Ishikawa (cell line): ENCODE measurements at regions not wholly inside any gene's neighbourhood (a gene's known extent, or its start where the extent isn't known, plus 50 kb on each side); places are given as distances from the start of the nearest gene placed in this dataset.
A peak's percentile ranks its signal among the peaks of the same experiment; 100 is the strongest.

Experiments
- CEBPB ChIP-seq: IDR thresholded peaks from 2 replicates; pipeline ENCODE4 v1.6.1; 2012
- CREB1 ChIP-seq: IDR thresholded peaks from 2 replicates; pipeline ENCODE4 v1.6.1; 2012; ENCODE audit warnings: low read depth
- EGR1 ChIP-seq: IDR thresholded peaks from 2 replicates; pipeline ENCODE4 v1.6.1; 2012
- EP300 ChIP-seq: IDR thresholded peaks from 2 replicates; pipeline ENCODE4 v1.6.1; 2012; ENCODE audit warnings: borderline replicate concordance
- FOXM1 ChIP-seq: IDR thresholded peaks from 2 replicates; pipeline ENCODE4 v1.6.1; 2012; ENCODE audit warnings: low read depth, borderline replicate concordance
- NFIC ChIP-seq: IDR thresholded peaks from 2 replicates; pipeline ENCODE4 v1.6.1; 2012
- RAD21 ChIP-seq: IDR thresholded peaks from 2 replicates; pipeline ENCODE4 v1.6.1; 2012; ENCODE audit warnings: low read depth
- TAF1 ChIP-seq: IDR thresholded peaks from 2 replicates; pipeline ENCODE4 v1.6.1; 2012; ENCODE audit warnings: low read depth, mild to moderate bottlenecking
- TCF12 ChIP-seq: IDR thresholded peaks from 2 replicates; pipeline ENCODE4 v1.6.1; 2012; ENCODE audit warnings: low read depth
- TEAD4 ChIP-seq: IDR thresholded peaks from 2 replicates; pipeline ENCODE4 v1.6.1; 2012
- YY1 ChIP-seq: IDR thresholded peaks from 2 replicates; pipeline ENCODE4 v1.6.1; 2012; ENCODE audit warnings: low read depth
- ZBTB7A ChIP-seq: IDR thresholded peaks from 2 replicates; pipeline ENCODE4 v1.6.1; 2012; ENCODE audit warnings: low read depth
- TF ChIP-seq, protein P1 (sequence below): IDR thresholded peaks from 2 replicates; pipeline ENCODE4 v1.6.1; 2012
- TF ChIP-seq, protein P2 (sequence below): IDR thresholded peaks from 2 replicates; pipeline ENCODE4 v1.6.1; 2012
- TF ChIP-seq, protein P3 (sequence below): IDR thresholded peaks from 2 replicates; pipeline ENCODE4 v1.6.1; 2012; ENCODE audit warnings: low read depth, mild to moderate bottlenecking

DNA sequence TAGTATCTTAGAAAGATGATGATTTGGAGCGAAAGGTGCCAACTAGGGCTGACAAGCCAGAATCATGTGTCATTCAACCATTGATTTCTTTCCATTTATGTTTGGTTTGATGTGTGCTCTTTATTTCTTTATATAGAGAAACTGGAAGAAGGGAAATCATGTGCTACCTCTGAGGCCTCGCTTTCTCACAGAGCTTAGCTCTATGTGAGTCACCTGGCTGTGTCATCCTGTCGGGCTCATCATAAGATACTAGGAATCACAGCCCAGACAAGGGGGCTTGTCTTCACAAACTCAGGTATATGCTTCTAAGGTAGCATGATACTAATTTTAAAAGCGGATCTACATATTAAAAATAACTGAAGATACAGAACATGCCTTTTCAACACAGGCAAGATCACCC lies 81.7 kb upstream of the GPM6B start:
- TF ChIP-seq, protein P1, sequence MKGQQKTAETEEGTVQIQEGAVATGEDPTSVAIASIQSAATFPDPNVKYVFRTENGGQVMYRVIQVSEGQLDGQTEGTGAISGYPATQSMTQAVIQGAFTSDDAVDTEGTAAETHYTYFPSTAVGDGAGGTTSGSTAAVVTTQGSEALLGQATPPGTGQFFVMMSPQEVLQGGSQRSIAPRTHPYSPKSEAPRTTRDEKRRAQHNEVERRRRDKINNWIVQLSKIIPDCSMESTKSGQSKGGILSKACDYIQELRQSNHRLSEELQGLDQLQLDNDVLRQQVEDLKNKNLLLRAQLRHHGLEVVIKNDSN: no peak
- TF ChIP-seq, protein P2, sequence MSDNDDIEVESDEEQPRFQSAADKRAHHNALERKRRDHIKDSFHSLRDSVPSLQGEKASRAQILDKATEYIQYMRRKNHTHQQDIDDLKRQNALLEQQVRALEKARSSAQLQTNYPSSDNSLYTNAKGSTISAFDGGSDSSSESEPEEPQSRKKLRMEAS: no peak
- TF ChIP-seq YY1 (no peak), CREB1 (no peak), RAD21 (no peak), EP300 (no peak), NFIC (no peak), ZBTB7A (no peak), TEAD4 (no peak)

DNA sequence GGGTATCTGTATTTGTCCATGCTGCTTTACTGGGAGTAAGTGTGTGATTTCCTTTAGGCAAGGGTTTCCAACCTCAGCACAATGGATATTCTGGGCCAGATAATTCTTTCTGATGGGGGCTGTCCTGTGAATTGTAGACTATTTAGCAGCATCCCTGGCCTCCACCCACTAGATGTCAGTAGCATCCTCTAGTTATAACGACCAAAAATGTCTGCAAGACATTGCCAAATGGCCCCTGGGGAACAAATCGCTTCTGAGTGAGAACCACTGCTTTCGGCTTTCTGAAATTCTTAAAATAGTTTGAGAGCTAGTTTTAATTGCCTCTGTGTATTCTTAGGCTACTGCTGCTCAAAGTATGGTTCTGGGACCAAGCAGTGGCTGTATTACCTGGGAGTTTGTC lies 81.2 kb upstream of the GPM6B start:
- TF ChIP-seq YY1: no peak
- peak; percentile 39; the same call in 1 of the 2 replicates for TF ChIP-seq RAD21
- TF ChIP-seq, protein P2: no peak
- TF ChIP-seq, protein P1: no peak
- TF ChIP-seq TEAD4: no peak

DNA sequence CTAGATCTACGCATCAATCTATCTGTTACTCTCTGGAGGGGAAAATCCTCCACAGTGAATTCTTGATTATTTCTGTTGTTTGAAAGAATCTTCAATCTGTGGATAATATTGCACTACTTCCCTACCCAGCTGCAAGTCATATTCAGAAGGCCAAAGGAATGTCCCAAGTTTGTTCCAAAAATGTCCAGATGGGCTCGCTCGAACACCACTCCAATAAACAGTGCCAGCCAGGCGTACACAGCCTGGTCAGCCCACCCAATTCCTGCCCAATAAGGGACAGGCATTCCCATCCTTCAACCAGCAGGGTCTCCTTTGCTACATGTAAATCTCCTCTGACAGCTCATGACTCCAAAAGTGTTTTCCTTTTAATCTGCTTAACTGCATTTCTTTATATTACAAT lies 80.7 kb upstream of the GPM6B start:
- TF ChIP-seq TEAD4 (no peak), TCF12 (no peak), FOXM1 (no peak), EGR1 (no peak), CREB1 (no peak), CEBPB (no peak), ZBTB7A (no peak), YY1 (no peak), TAF1 (no peak), NFIC (no peak), EP300 (no peak), RAD21 (no peak)
- TF ChIP-seq, protein P1: no peak
- TF ChIP-seq, protein P2: no peak
- TF ChIP-seq, protein P3, sequence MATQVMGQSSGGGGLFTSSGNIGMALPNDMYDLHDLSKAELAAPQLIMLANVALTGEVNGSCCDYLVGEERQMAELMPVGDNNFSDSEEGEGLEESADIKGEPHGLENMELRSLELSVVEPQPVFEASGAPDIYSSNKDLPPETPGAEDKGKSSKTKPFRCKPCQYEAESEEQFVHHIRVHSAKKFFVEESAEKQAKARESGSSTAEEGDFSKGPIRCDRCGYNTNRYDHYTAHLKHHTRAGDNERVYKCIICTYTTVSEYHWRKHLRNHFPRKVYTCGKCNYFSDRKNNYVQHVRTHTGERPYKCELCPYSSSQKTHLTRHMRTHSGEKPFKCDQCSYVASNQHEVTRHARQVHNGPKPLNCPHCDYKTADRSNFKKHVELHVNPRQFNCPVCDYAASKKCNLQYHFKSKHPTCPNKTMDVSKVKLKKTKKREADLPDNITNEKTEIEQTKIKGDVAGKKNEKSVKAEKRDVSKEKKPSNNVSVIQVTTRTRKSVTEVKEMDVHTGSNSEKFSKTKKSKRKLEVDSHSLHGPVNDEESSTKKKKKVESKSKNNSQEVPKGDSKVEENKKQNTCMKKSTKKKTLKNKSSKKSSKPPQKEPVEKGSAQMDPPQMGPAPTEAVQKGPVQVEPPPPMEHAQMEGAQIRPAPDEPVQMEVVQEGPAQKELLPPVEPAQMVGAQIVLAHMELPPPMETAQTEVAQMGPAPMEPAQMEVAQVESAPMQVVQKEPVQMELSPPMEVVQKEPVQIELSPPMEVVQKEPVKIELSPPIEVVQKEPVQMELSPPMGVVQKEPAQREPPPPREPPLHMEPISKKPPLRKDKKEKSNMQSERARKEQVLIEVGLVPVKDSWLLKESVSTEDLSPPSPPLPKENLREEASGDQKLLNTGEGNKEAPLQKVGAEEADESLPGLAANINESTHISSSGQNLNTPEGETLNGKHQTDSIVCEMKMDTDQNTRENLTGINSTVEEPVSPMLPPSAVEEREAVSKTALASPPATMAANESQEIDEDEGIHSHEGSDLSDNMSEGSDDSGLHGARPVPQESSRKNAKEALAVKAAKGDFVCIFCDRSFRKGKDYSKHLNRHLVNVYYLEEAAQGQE: no peak

DNA sequence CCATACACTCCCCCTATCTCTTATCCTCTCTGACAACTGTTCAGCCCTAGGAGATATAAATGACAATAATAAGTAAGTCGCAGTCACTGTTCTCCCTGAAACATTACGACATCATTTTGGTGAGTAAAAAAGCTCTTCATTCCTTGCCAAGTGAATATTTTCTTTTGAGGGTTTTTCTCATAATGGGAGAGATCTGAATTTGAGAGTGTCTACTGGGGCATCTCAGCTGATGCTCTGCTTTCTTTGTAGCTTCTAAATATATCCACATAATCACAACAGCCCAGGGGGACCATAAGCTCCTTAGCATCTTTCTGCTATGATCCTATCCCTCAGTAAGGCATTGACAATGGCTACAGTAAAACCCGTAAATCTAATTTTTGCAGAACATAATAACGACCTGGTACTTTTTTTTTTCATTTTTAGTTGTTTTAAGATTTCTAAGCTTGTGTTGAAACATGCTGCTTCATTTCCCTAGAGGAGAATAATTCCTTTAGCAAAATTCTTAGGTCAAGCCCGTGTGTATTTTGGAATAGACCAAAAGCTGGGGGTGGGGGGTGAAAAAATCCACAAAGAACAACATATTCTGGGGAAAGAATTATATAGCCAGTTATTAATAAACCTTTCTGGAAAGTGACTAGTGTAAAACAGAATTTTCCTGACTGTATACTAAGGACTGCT lies 78.1 kb upstream of the GPM6B start:
- TF ChIP-seq TAF1 (no peak), EP300 (no peak), CEBPB (no peak), ZBTB7A (no peak), TCF12 (no peak), CREB1 (no peak), EGR1 (no peak), TEAD4 (no peak), NFIC (no peak), YY1 (no peak), FOXM1 (no peak), RAD21 (no peak)
- TF ChIP-seq, protein P2: no peak
- TF ChIP-seq, protein P1: no peak
- TF ChIP-seq, protein P3: no peak

DNA sequence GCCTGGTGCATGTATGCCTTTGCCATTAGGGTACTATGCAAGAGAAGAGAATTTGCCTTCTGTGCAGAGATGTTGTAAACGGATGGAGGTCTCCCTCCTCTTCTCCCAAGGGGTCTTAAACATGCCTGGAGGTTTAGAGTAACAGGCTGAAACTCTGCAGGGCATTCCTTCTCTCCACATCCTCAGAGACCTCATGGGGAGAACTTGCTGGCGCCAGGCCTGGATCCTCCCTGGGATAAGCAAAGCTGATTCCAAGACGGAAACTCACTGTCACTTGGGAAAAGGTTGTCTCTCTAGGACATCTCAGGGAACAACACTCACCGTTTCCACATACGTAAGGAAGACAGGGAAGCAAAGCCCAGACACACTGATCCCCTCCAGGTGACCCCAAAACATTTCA lies 76.9 kb upstream of the GPM6B start:
- TF ChIP-seq TCF12 (no peak), CEBPB (no peak), NFIC (no peak)
